Vagina (tissue), 2 donors: ENCODE measurements at regions not wholly inside any gene's neighbourhood (a gene's known extent, or its start where the extent isn't known, plus 50 kb on each side); places are given as distances from the start of the nearest gene placed in this dataset.

Experiments
- CTCF ChIP-seq, 3 experiments: fragments of 450-650 bp in 2 of 3; fragments of 200-600 bp in 1 of 3; sonication (generic) in 1 of 3; IDR thresholded peaks; one replicate each; pipeline ENCODE4 v1.5.1; 2017 to 2019; ENCODE audit warnings: antibody characterized with exemption in 3 of 3, mild to moderate bottlenecking in 2 of 3, moderate library complexity in 2 of 3
- POLR2A ChIP-seq, 2 donors: fragments of 450-650 bp; IDR thresholded peaks; one replicate each; pipeline ENCODE4 v1.6.1; 2017; ENCODE audit warnings: antibody characterized with exemption in 2 of 2, mild to moderate bottlenecking in 2 of 2, moderate library complexity in 2 of 2
- POLR2AphosphoS5 ChIP-seq, 2 donors: sonication (generic); formaldehyde crosslinking; IDR thresholded peaks; one replicate each; pipeline ENCODE4 v1.9.0; 2017; ENCODE audit warnings: antibody characterized with exemption in 2 of 2, mild to moderate bottlenecking in 2 of 2, low read depth in 1 of 2; ENCODE audit not compliant: insufficient read depth in 1 of 2

GRCh38 chr4:111869339-111869738 is 275.9 kb upstream of the FAM241A start:
- TF ChIP-seq CTCF (IDR thresholded peaks at IDR 0.05) (no peak), POLR2AphosphoS5 (IDR thresholded peaks at IDR 0.05; ENCODE audit: insufficient read depth in 1 of 2, low read depth in 1 of 2) (no peak), POLR2A (IDR thresholded peaks at IDR 0.05) (no peak)
